Endothelial cell of umbilical vein (primary cell): ENCODE measurements at regions not wholly inside any gene's neighbourhood (a gene's known extent, or its start where the extent isn't known, plus 50 kb on each side); places are given as distances from the start of the nearest gene placed in this dataset.

ENCODE experiments used
- BruUV-seq: library from RNA; stranded (reverse); fragments of 400-500 nt; replicated peaks from 2 replicates; lab custom pipeline; 2021; lab: Mats Ljungman, UMichigan
- CTCF ChIA-PET: fragments of 300-600, 350-600 bp; sonication (Branson Sonifier 250); formaldehyde crosslinking; loops from one replicate; lab custom pipeline; 2021; ENCODE audit warnings: antibody characterized with exemption, inconsistent platforms; lab: Charles Lee
- POLR2A ChIA-PET: fragments of 300-600, 350-600 bp; sonication (Branson Sonifier 250); formaldehyde crosslinking; loops from one replicate; lab custom pipeline; 2021; ENCODE audit warnings: antibody characterized with exemption, inconsistent platforms; lab: Charles Lee
- DNase-seq: peaks from one replicate; pipeline ENCODE4 v3.0.0-alpha.2; 2011; ENCODE audit warnings: low read depth, low spot score
- FAIRE-seq: peaks from 2 replicates; lab custom pipeline; 2011; peaks lifted over from hg19 to GRCh38; lab: Jason Lieb, UNC
- H2AFZ ChIP-seq: 2 replicates; pipeline ENCODE4 v1.6.0; 2012; ENCODE audit warnings: low read depth, low read length, control low read depth, inconsistent platforms
- H3K27ac ChIP-seq: 2 replicates; pipeline ENCODE4 v1.5.1; 2011; ENCODE audit warnings: low read depth, mild to moderate bottlenecking, control low read depth, low read length, moderate library complexity; ENCODE audit not compliant: insufficient read depth
- H3K27me3 ChIP-seq, 2 experiments: 2 replicates each; pipeline versions ENCODE4 v1.6.0 to v1.6.1; 2011; ENCODE audit warnings: low read length in 2 of 2, mixed read lengths in 1 of 2; ENCODE audit not compliant: control insufficient read depth in 2 of 2, insufficient read depth in 2 of 2
- H3K36me3 ChIP-seq, 2 experiments: 2 replicates in 1 of 2; 3 replicates in 1 of 2; pipeline ENCODE4 v1.5.1; 2011; ENCODE audit warnings: low read length in 2 of 2, mild to moderate bottlenecking in 1 of 2, moderate library complexity in 1 of 2; ENCODE audit not compliant: control insufficient read depth in 2 of 2, insufficient read depth in 2 of 2; ENCODE audit errors: extremely low read depth in 1 of 2
- H3K4me1 ChIP-seq: 3 replicates; pipeline ENCODE4 v1.5.1; 2011; ENCODE audit warnings: mild to moderate bottlenecking, low read length; ENCODE audit not compliant: control insufficient read depth, insufficient read depth; ENCODE audit errors: extremely low read depth
- H3K4me2 ChIP-seq: 2 replicates; pipeline ENCODE4 v1.6.1; 2011; ENCODE audit warnings: low read length, control low read depth, mixed read lengths; ENCODE audit not compliant: insufficient read depth
- H3K4me3 ChIP-seq, 3 experiments: fragments of 200-600 bp in 1 of 3; sonication (generic), shearing (Covaris generic) in 1 of 3; replicated peaks in 1 of 3; 2 replicates each; pipeline ENCODE4 v1.5.1; 2011 to 2016; ENCODE audit warnings: control low read depth in 3 of 3, low read length in 3 of 3, mild to moderate bottlenecking in 2 of 3, inconsistent platforms in 1 of 3, low read depth in 1 of 3, moderate library complexity in 1 of 3; ENCODE audit not compliant: insufficient read depth in 1 of 3
- H3K79me2 ChIP-seq: 2 replicates; pipeline ENCODE4 v1.6.0; 2012; ENCODE audit warnings: low read length, inconsistent platforms; ENCODE audit not compliant: control insufficient read depth, insufficient read depth
- H3K9ac ChIP-seq: replicated peaks from 2 replicates; pipeline ENCODE3; 2011; ENCODE audit warnings: low read length, control low read depth; ENCODE audit not compliant: insufficient read depth; ENCODE audit errors: extremely low read depth
- H3K9me1 ChIP-seq: replicated peaks from 3 replicates; pipeline ENCODE4 v1.6.0; 2011; ENCODE audit warnings: mild to moderate bottlenecking, low read length; ENCODE audit not compliant: control insufficient read depth, insufficient read depth; ENCODE audit errors: extremely low read depth
- H3K9me3 ChIP-seq: replicated peaks from 2 replicates; pipeline ENCODE4 v1.5.1; 2012; ENCODE audit warnings: low read length, inconsistent platforms; ENCODE audit not compliant: control insufficient read depth, insufficient read depth
- H4K20me1 ChIP-seq: replicated peaks from 2 replicates; pipeline ENCODE3; 2011; ENCODE audit warnings: mild to moderate bottlenecking, low read length; ENCODE audit not compliant: control insufficient read depth, insufficient read depth; ENCODE audit errors: extremely low read depth
- EZH2 ChIP-seq: IDR thresholded peaks from 2 replicates; pipeline ENCODE4 v1.6.1; 2012; ENCODE audit warnings: borderline replicate concordance, low read depth, mild to moderate bottlenecking, moderate library complexity, low read length, inconsistent platforms; ENCODE audit not compliant: severe bottlenecking
- FOS ChIP-seq: IDR thresholded peaks from 2 replicates; pipeline ENCODE4 v1.6.1; 2011; ENCODE audit warnings: mild to moderate bottlenecking, low read length, moderate library complexity, borderline replicate concordance; ENCODE audit not compliant: insufficient read depth
- GATA2 ChIP-seq: IDR thresholded peaks from 2 replicates; pipeline ENCODE4 v1.7.0; 2011; ENCODE audit warnings: low read depth, mild to moderate bottlenecking, moderate library complexity, mixed read lengths, low read length; ENCODE audit not compliant: insufficient read length, insufficient read depth
- JUN ChIP-seq: IDR thresholded peaks from 2 replicates; pipeline ENCODE4 v1.6.1; 2011; ENCODE audit warnings: borderline replicate concordance, low read depth; ENCODE audit not compliant: insufficient read length, insufficient read depth
- MAX ChIP-seq: IDR thresholded peaks from 2 replicates; pipeline ENCODE4 v1.6.1; 2011; ENCODE audit not compliant: insufficient read depth, insufficient read length
- MYC ChIP-seq: IDR thresholded peaks from one replicate; pipeline ENCODE4 v1.6.1; 2011; ENCODE audit warnings: mild to moderate bottlenecking, low read depth, low read length
- POLR2A ChIP-seq: IDR thresholded peaks from 2 replicates; pipeline ENCODE4 v1.6.1; 2012; ENCODE audit warnings: low read depth, mild to moderate bottlenecking, control low read depth, low read length
- POLR2AphosphoS5 ChIP-seq: IDR thresholded peaks from 2 replicates; pipeline ENCODE4 v1.6.1; 2012; ENCODE audit warnings: low read depth, mild to moderate bottlenecking, control low read depth, low read length, moderate library complexity; ENCODE audit not compliant: insufficient read depth
- dilution Hi-C: fragments of 300-500 bp; cut with MboI; formaldehyde crosslinking; loops from one replicate; pipeline ENCODE4 v1.15.0; 2019; ENCODE audit warnings: low sequenced_read_pairs; ENCODE audit not compliant: extremely low pct_ligation_motif_present
- intact Hi-C: fragments of 100-400 bp; cut with micrococcal nuclease; formaldehyde crosslinking; loops from one replicate; pipeline ENCODE4 v1.10.0; 2022
- TF ChIP-seq, protein P1 (sequence below), 2 donors: IDR thresholded peaks; 1 replicate in 1 of 2; 2 replicates in 1 of 2; pipeline ENCODE4 v1.5.1; 2011; ENCODE audit warnings: low read length in 2 of 2, mild to moderate bottlenecking in 2 of 2, moderate library complexity in 2 of 2, control low read depth in 1 of 2, inconsistent platforms in 1 of 2, low read depth in 1 of 2; ENCODE audit not compliant: insufficient read depth in 1 of 2; ENCODE audit errors: extremely low read depth in 1 of 2

GRCh38 chr13:84847107-84847506 is 952.1 kb downstream of the SLITRK6 start:
- dilution Hi-C loops (no loop called here), intact Hi-C loops (no loop called here)
- TF ChIP-seq GATA2 (no peak), POLR2AphosphoS5 (no peak), MAX (no peak), FOS (no peak), EZH2 (no peak), JUN (no peak), MYC (no peak), POLR2A (no peak)
- TF ChIP-seq, protein P1, sequence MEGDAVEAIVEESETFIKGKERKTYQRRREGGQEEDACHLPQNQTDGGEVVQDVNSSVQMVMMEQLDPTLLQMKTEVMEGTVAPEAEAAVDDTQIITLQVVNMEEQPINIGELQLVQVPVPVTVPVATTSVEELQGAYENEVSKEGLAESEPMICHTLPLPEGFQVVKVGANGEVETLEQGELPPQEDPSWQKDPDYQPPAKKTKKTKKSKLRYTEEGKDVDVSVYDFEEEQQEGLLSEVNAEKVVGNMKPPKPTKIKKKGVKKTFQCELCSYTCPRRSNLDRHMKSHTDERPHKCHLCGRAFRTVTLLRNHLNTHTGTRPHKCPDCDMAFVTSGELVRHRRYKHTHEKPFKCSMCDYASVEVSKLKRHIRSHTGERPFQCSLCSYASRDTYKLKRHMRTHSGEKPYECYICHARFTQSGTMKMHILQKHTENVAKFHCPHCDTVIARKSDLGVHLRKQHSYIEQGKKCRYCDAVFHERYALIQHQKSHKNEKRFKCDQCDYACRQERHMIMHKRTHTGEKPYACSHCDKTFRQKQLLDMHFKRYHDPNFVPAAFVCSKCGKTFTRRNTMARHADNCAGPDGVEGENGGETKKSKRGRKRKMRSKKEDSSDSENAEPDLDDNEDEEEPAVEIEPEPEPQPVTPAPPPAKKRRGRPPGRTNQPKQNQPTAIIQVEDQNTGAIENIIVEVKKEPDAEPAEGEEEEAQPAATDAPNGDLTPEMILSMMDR (IDR thresholded peaks at IDR 0.05; ENCODE audit: extremely low read depth in 1 of 2, insufficient read depth in 1 of 2, low read depth in 1 of 2, low read length in 2 of 2), result no peak
- H2AFZ ChIP-seq, result no peak overlapping the region
- DNase-seq (no peak), FAIRE-seq (no peak)
- no peaks in the 10 kb centered on the region for H3K79me2 ChIP-seq
- H3K4me3 ChIP-seq, result no peak overlapping the region
- no peak overlapping the region for H3K27ac ChIP-seq
- ChIA-PET POLR2A (no interaction called here), CTCF (no interaction called here)
- H3K4me2 ChIP-seq, result no peak overlapping the region
- H3K36me3 ChIP-seq, result no peaks in the 10 kb centered on the region
- no peaks in the 10 kb centered on the region for H3K4me1 ChIP-seq
- no peaks in the 10 kb centered on the region for H3K9me3 ChIP-seq
- no peaks in the 10 kb centered on the region for H4K20me1 ChIP-seq
- no peaks in the 10 kb centered on the region for H3K27me3 ChIP-seq
- no peak overlapping the region for H3K9ac ChIP-seq
- BruUV-seq, result no TSS peak
- no peaks in the 10 kb centered on the region for H3K9me1 ChIP-seq
